ENCODE measurements at regions not wholly inside any gene's neighbourhood (a gene's known extent, or its start where the extent isn't known, plus 50 kb on each side); places are given as distances from the start of the nearest gene placed in this dataset.

GRCh38 chr13:76638181-76638580 is 248.0 kb downstream of the KCTD12 start:
- no peak for DNase-seq (ENCODE audit: extremely low read depth in 1 of 11, low read depth in 9 of 11, low spot score in 4 of 11)

GRCh38 chr13:76637641-76638141 is 248.5 kb downstream of the KCTD12 start:
- peak in 3 of 11 donors; percentile 26 to 74 (median 37) for DNase-seq (ENCODE audit: extremely low read depth in 1 of 11, low read depth in 9 of 11, low spot score in 4 of 11)

GRCh38 chr13:76636829-76637228 is 249.4 kb downstream of the KCTD12 start:
- no peak for DNase-seq (ENCODE audit: extremely low read depth in 1 of 11, low read depth in 9 of 11, low spot score in 4 of 11)

- DNase-seq (ENCODE audit: extremely low read depth in 1 of 11, low read depth in 9 of 11, low spot score in 4 of 11) = no peak
These were observed 250.7 kb downstream of the KCTD12 start for GRCh38 chr13:76635232-76636230.

GRCh38 chr13:76634431-76635191 is 251.6 kb downstream of the KCTD12 start:
- DNase-seq (ENCODE audit: extremely low read depth in 1 of 11, low read depth in 9 of 11, low spot score in 4 of 11) = no peak

GRCh38 chr13:76632401-76633044 is 253.7 kb downstream of the KCTD12 start:
- DNase-seq (ENCODE audit: extremely low read depth in 1 of 11, low read depth in 9 of 11, low spot score in 4 of 11) = no peak

GRCh38 chr13:76630629-76631230 is 255.5 kb downstream of the KCTD12 start:
- DNase-seq (ENCODE audit: extremely low read depth in 1 of 11, low read depth in 9 of 11, low spot score in 4 of 11) = no peak

GRCh38 chr13:76622315-76623040 is 263.7 kb downstream of the KCTD12 start:
- no peak for DNase-seq (ENCODE audit: extremely low read depth in 1 of 11, low read depth in 9 of 11, low spot score in 4 of 11)

- no peak for DNase-seq (ENCODE audit: extremely low read depth in 1 of 11, low read depth in 9 of 11, low spot score in 4 of 11)
These were observed 264.5 kb downstream of the KCTD12 start for GRCh38 chr13:76621705-76622104.

- DNase-seq (ENCODE audit: extremely low read depth in 1 of 11, low read depth in 9 of 11, low spot score in 4 of 11) = no peak
These were observed 266.2 kb downstream of the KCTD12 start for GRCh38 chr13:76620036-76620435.

GRCh38 chr13:76619631-76620030 is 266.6 kb downstream of the KCTD12 start:
- DNase-seq (ENCODE audit: extremely low read depth in 1 of 11, low read depth in 9 of 11, low spot score in 4 of 11) = no peak

GRCh38 chr13:76610819-76611415 is 275.3 kb downstream of the KCTD12 start:
- DNase-seq (ENCODE audit: extremely low read depth in 1 of 11, low read depth in 9 of 11, low spot score in 4 of 11) = no peak

- no peak for DNase-seq (ENCODE audit: extremely low read depth in 1 of 11, low read depth in 9 of 11, low spot score in 4 of 11)
These were observed 276.6 kb downstream of the KCTD12 start for GRCh38 chr13:76609643-76610042.

GRCh38 chr13:76607866-76608265 is 278.3 kb downstream of the KCTD12 start:
- DNase-seq (ENCODE audit: extremely low read depth in 1 of 11, low read depth in 9 of 11, low spot score in 4 of 11) = no peak

- peak in 3 of 11 donors; percentile 5 to 12 (median 11) for DNase-seq (ENCODE audit: extremely low read depth in 1 of 11, low read depth in 9 of 11, low spot score in 4 of 11)
These were observed 286.1 kb downstream of the KCTD12 start for GRCh38 chr13:76600081-76600480.

- no peak for DNase-seq (ENCODE audit: extremely low read depth in 1 of 11, low read depth in 9 of 11, low spot score in 4 of 11)
These were observed 288.3 kb downstream of the KCTD12 start for GRCh38 chr13:76597868-76598267.

GRCh38 chr13:76596216-76596615 is 290.0 kb downstream of the KCTD12 start:
- DNase-seq (ENCODE audit: extremely low read depth in 1 of 11, low read depth in 9 of 11, low spot score in 4 of 11) = no peak

- no peak for DNase-seq (ENCODE audit: extremely low read depth in 1 of 11, low read depth in 9 of 11, low spot score in 4 of 11)
These were observed 291.8 kb downstream of the KCTD12 start for GRCh38 chr13:76594435-76594834.

Measured in renal cortex interstitium (tissue), 11 donors.